GM12878 (cell line): ENCODE measurements at regions not wholly inside any gene's neighbourhood (a gene's known extent, or its start where the extent isn't known, plus 50 kb on each side); places are given as distances from the start of the nearest gene placed in this dataset.

ENCODE experiments used
- ATAC-seq: fragments of 200-7000 bp; cut with Tn5 transposase; 3 replicates; pipeline ENCODE4 v1.9.1; 2020; ENCODE audit warnings: mild to moderate bottlenecking, moderate library complexity
- BruUV-seq: library from RNA; stranded (reverse); fragments of 400-500 nt; replicated peaks from 2 replicates; lab custom pipeline; 2021; lab: Mats Ljungman, UMichigan
- CTCF ChIA-PET: fragments of 300-600 bp; sonication (Branson Sonifier 250); formaldehyde crosslinking; extraction: SDS; loops from one replicate; lab custom pipeline; 2021; ENCODE audit warnings: inconsistent platforms; lab: Yijun Ruan, JAX
- POLR2A ChIA-PET: fragments of 350-600 bp; formaldehyde crosslinking; extraction: SDS; loops from one replicate; lab custom pipeline; 2021; ENCODE audit warnings: inconsistent platforms; lab: Charles Lee
- RAD21 ChIA-PET: fragments of 300-600 bp; sonication (Branson Sonifier 250); formaldehyde crosslinking; loops from one replicate; lab custom pipeline; 2023; ENCODE audit warnings: antibody characterized with exemption; ENCODE audit not compliant: unreplicated experiment; lab: Charles Lee
- SMC1A ChIA-PET: fragments of 300-600 bp; sonication (Branson Sonifier 250); formaldehyde crosslinking; loops from one replicate; lab custom pipeline; 2023; ENCODE audit not compliant: unreplicated experiment, uncharacterized antibody; lab: Charles Lee
- DNase-seq: peaks from one replicate; pipeline ENCODE4 v3.0.0-alpha.2; 2011; ENCODE audit warnings: low read depth, low spot score
- FAIRE-seq: peaks from 3 replicates; lab custom pipeline; 2011; peaks lifted over from hg19 to GRCh38; lab: Jason Lieb, UNC
- H2AFZ ChIP-seq: 2 replicates; pipeline ENCODE4 v1.6.0; 2011; ENCODE audit warnings: low read depth, low read length, control low read depth; ENCODE audit not compliant: control insufficient read depth
- H3K27ac ChIP-seq: 2 replicates; pipeline ENCODE4 v1.5.1; 2011; ENCODE audit warnings: control low read depth; ENCODE audit not compliant: control insufficient read depth, insufficient read depth
- H3K27me3 ChIP-seq, 2 experiments: replicated peaks in 1 of 2; 2 replicates each; pipeline versions ENCODE4 v1.6.0 to v1.6.1; 2011; ENCODE audit warnings: low read length in 1 of 2; ENCODE audit not compliant: control insufficient read depth in 2 of 2, insufficient read depth in 2 of 2
- H3K36me3 ChIP-seq, 2 experiments: 2 replicates each; pipeline ENCODE4 v1.5.1; 2011; ENCODE audit warnings: low read length in 1 of 2; ENCODE audit not compliant: control insufficient read depth in 2 of 2, insufficient read depth in 2 of 2
- H3K4me1 ChIP-seq: 2 replicates; pipeline ENCODE4 v1.6.1; 2011; ENCODE audit warnings: mild to moderate bottlenecking, low read length, moderate library complexity, mixed read lengths; ENCODE audit not compliant: control insufficient read depth, insufficient read depth
- H3K4me2 ChIP-seq: 2 replicates; pipeline ENCODE4 v1.6.0; 2011; ENCODE audit warnings: control low read depth; ENCODE audit not compliant: control insufficient read depth, insufficient read depth
- H3K4me3 ChIP-seq: fragments of 200-600 bp; sonication (generic); 2 replicates; pipeline ENCODE4 v1.5.1; 2016
- H3K79me2 ChIP-seq: 2 replicates; pipeline ENCODE4 v1.6.0; 2011; ENCODE audit warnings: low read length; ENCODE audit not compliant: control insufficient read depth, insufficient read depth
- H3K9ac ChIP-seq: 2 replicates; pipeline ENCODE4 v1.8.0; 2011; ENCODE audit warnings: low read length, control low read depth, mixed read lengths; ENCODE audit not compliant: control insufficient read depth, insufficient read depth
- H3K9me3 ChIP-seq: replicated peaks from 3 replicates; pipeline ENCODE4 v1.5.1; 2011; ENCODE audit warnings: mild to moderate bottlenecking, low read length; ENCODE audit not compliant: control insufficient read depth, insufficient read depth
- H4K20me1 ChIP-seq: 2 replicates; pipeline ENCODE4 v1.6.0; 2011; ENCODE audit not compliant: control insufficient read depth, insufficient read depth
- CHD2 ChIP-seq: IDR thresholded peaks from 2 replicates; pipeline ENCODE4 v1.6.1; 2011; ENCODE audit warnings: low read depth, low read length, improper control_type of control experiment, borderline replicate concordance
- CHD4 ChIP-seq: fragments of 200-600 bp; sonication (generic); IDR thresholded peaks from 2 replicates; pipeline ENCODE4 v1.6.1; 2016; ENCODE audit warnings: mild to moderate bottlenecking
- CUX1 ChIP-seq: IDR thresholded peaks from 2 replicates; pipeline ENCODE4 v1.6.1; 2012; ENCODE audit warnings: improper control_type of control experiment, low read depth, low read length; ENCODE audit not compliant: insufficient replicate concordance
- GABPA ChIP-seq: IDR thresholded peaks from 2 replicates; pipeline ENCODE4 v1.6.1; 2014; ENCODE audit warnings: antibody characterized with exemption, low read depth, mild to moderate bottlenecking, inconsistent platforms
- HSF1 ChIP-seq: fragments of 150-350 bp; IDR thresholded peaks from 2 replicates; pipeline ENCODE4 v1.6.1; 2014; ENCODE audit warnings: mild to moderate bottlenecking, low read depth, low read length
- MYB ChIP-seq: fragments of 150-350 bp; IDR thresholded peaks from 2 replicates; pipeline ENCODE4 v1.6.1; 2014; ENCODE audit warnings: mild to moderate bottlenecking, low read depth, low read length, borderline replicate concordance
- PAX5 ChIP-seq: IDR thresholded peaks from 2 replicates; pipeline ENCODE4 v1.6.1; 2011; ENCODE audit warnings: low read depth, low read length, borderline replicate concordance
- PRDM15 ChIP-seq: fragments of 450-650 bp; formaldehyde crosslinking; IDR thresholded peaks from 2 replicates; pipeline ENCODE4 v1.4.0; 2020; ENCODE audit warnings: mild to moderate bottlenecking, moderate library complexity
- SP1 ChIP-seq: IDR thresholded peaks from one replicate; pipeline ENCODE4 v1.6.1; 2011; ENCODE audit warnings: low read depth, low read length
- TBL1XR1 ChIP-seq: IDR thresholded peaks from 2 replicates; pipeline ENCODE4 v1.6.1; 2012; ENCODE audit warnings: low read depth, low read length, improper control_type of control experiment
- ZBTB4 ChIP-seq: fragments of 450-650 bp; formaldehyde crosslinking; IDR thresholded peaks from 2 replicates; pipeline ENCODE4 v1.4.0; 2022; ENCODE audit warnings: mild to moderate bottlenecking, moderate library complexity
- WGBS: methylation state at CpG from one replicate; pipeline ENCODE4 v1.1.6; 2016; ENCODE audit warnings: low lambda C conversion rate; ENCODE audit not compliant: insufficient replicate concordance, insufficient coverage; ENCODE audit errors: missing lambda C conversion rate; 5-methylcytosine and 5-hydroxymethylcytosine counted together
- in situ Hi-C: fragments of 300-500 bp; cut with MboI; formaldehyde crosslinking; loops from 9 replicates; pipeline ENCODE4 v1.14.3; 2018; ENCODE audit warnings: mixed read lengths
- intact Hi-C: fragments of 100-400 bp; cut with micrococcal nuclease; formaldehyde crosslinking; loops from one replicate; pipeline ENCODE4 v1.14.2; 2022; ENCODE audit not compliant: unreplicated experiment

GRCh38 chr3:177822681-177823096 is 625.4 kb upstream of the TBL1XR1 start:
- ATAC-seq (no peak), FAIRE-seq (no peak), DNase-seq (no peak)
- Histone ChIP-seq H3K27me3 (no peaks in the 10 kb centered on the region), H2AFZ (no peak overlapping the region), H3K4me1 (peaks cover 6% of the 10 kb centered on the region), H3K79me2 (no peaks in the 10 kb centered on the region), H3K9ac (no peak overlapping the region), H3K36me3 (no peaks in the 10 kb centered on the region), H3K27ac (no peak overlapping the region), H3K4me2 (no peak overlapping the region), H4K20me1 (no peaks in the 10 kb centered on the region), H3K4me3 (no peak overlapping the region), H3K9me3 (no peaks in the 10 kb centered on the region)
- WGBS, result 63% methylated on average over 2 of the region's 2 CpGs
- RAD21 ChIA-PET, result no interaction called here
- CTCF ChIA-PET, result interaction anchor here (1.5 kb wide), 1 partner anchor 10 kb away, joined by 4 read pairs; no protein-coding TSS in a partner anchor
- in situ Hi-C loops, result no loop called here
- intact Hi-C loops, result no loop called here
- POLR2A ChIA-PET, result interaction anchor here (0.6 kb wide), 1 partner anchor 431 kb away, joined by 3 read pairs; no protein-coding TSS in a partner anchor
- SMC1A ChIA-PET, result no interaction called here
- BruUV-seq, result no TSS peak
- no peak for TF ChIP-seq GABPA
- no peak for TF ChIP-seq CHD4
- no peak for TF ChIP-seq CUX1
- no peak for TF ChIP-seq HSF1
- TF ChIP-seq CHD2, result no peak
- no peak for TF ChIP-seq SP1
- TF ChIP-seq ZBTB4, result no peak
- TF ChIP-seq TBL1XR1, result no peak
- no peak for TF ChIP-seq PAX5
- TF ChIP-seq MYB, result no peak
- no peak for TF ChIP-seq PRDM15
